H1 (cell line): ENCODE measurements at regions not wholly inside any gene's neighbourhood (a gene's known extent, or its start where the extent isn't known, plus 50 kb on each side); places are given as distances from the start of the nearest gene placed in this dataset.
A peak's percentile ranks its signal among the peaks of the same experiment; 100 is the strongest.

Experiments
- CTCF ChIA-PET: fragments of 300-600 bp; sonication (Branson Sonifier 250); formaldehyde crosslinking; loops from one replicate; lab custom pipeline; 2021; ENCODE audit not compliant: partially characterized antibody; lab: Charles Lee
- POLR2A ChIA-PET: fragments of 300-600 bp; sonication (Branson Sonifier 250); formaldehyde crosslinking; loops from one replicate; lab custom pipeline; 2021; ENCODE audit warnings: inconsistent platforms; ENCODE audit not compliant: partially characterized antibody; lab: Charles Lee
- DNase-seq, 2 experiments: peaks; one replicate each; pipeline versions ENCODE4 v3.0.0 to v3.0.0-alpha.2; 2010 to 2022; ENCODE audit warnings: low spot score in 2 of 2, low read depth in 1 of 2, mixed read lengths in 1 of 2
- FAIRE-seq: peaks from 2 replicates; lab custom pipeline; 2011; peaks lifted over from hg19 to GRCh38; lab: Jason Lieb, UNC
- H2AFZ ChIP-seq: 2 replicates; pipeline ENCODE4 v1.8.1; 2012; ENCODE audit warnings: low read length, inconsistent platforms
- H2AK5ac ChIP-seq: 2 replicates; pipeline ENCODE4 v1.6.1; 2013; ENCODE audit warnings: low read depth, low read length
- H2BK120ac ChIP-seq: replicated peaks from 2 replicates; pipeline ENCODE3; 2013; ENCODE audit warnings: low read depth, low read length, inconsistent platforms
- H2BK12ac ChIP-seq: 2 replicates; pipeline ENCODE4 v1.6.1; 2013; ENCODE audit warnings: low read depth, low read length
- H2BK15ac ChIP-seq: 2 replicates; pipeline ENCODE4 v1.6.1; 2013; ENCODE audit warnings: low read length
- H2BK20ac ChIP-seq: 2 replicates; pipeline ENCODE4 v1.6.1; 2013; ENCODE audit warnings: low read length
- H2BK5ac ChIP-seq: 2 replicates; pipeline ENCODE4 v1.6.1; 2013; ENCODE audit warnings: low read depth, low read length
- H3K14ac ChIP-seq: 2 replicates; pipeline ENCODE4 v1.6.1; 2013; ENCODE audit warnings: inconsistent platforms; ENCODE audit not compliant: insufficient read length
- H3K18ac ChIP-seq: 2 replicates; pipeline ENCODE4 v1.6.1; 2013; ENCODE audit warnings: low read length; ENCODE audit errors: extremely low read depth
- H3K23ac ChIP-seq: 2 replicates; pipeline ENCODE4 v1.6.1; 2013; ENCODE audit warnings: inconsistent platforms; ENCODE audit not compliant: insufficient read length
- H3K23me2 ChIP-seq: 2 replicates; pipeline ENCODE4 v1.6.1; 2013; ENCODE audit warnings: low read depth, low read length
- H3K27ac ChIP-seq: 2 replicates; pipeline ENCODE4 v1.6.1; 2011; ENCODE audit warnings: low read depth, low read length, inconsistent platforms
- H3K27me3 ChIP-seq, 4 experiments: replicated peaks in 1 of 4; 1 replicate in 1 of 4; 2 replicates in 3 of 4; pipeline versions ENCODE4 v1.6.1 to v1.8.1; 2011 to 2013; ENCODE audit warnings: low read length in 3 of 4, mild to moderate bottlenecking in 3 of 4, inconsistent platforms in 2 of 4, mixed read lengths in 2 of 4, moderate library complexity in 1 of 4; ENCODE audit not compliant: control insufficient read depth in 3 of 4, insufficient read depth in 3 of 4; ENCODE audit errors: extremely low read depth in 1 of 4
- H3K36me3 ChIP-seq, 4 experiments: 2 replicates each; pipeline versions ENCODE4 v1.6.1 to v1.8.1; 2011 to 2013; ENCODE audit warnings: mild to moderate bottlenecking in 4 of 4, low read length in 3 of 4, moderate library complexity in 2 of 4, control low read depth in 1 of 4, inconsistent platforms in 1 of 4; ENCODE audit not compliant: insufficient read depth in 4 of 4, control insufficient read depth in 2 of 4
- H3K4ac ChIP-seq: replicated peaks from 2 replicates; pipeline ENCODE3; 2013; ENCODE audit warnings: low read length, low read depth, mixed read lengths, inconsistent platforms; ENCODE audit not compliant: insufficient read length
- H3K4me1 ChIP-seq, 4 experiments: replicated peaks in 1 of 4; 1 replicate in 1 of 4; 2 replicates in 3 of 4; pipeline versions ENCODE4 v1.6.1 to v1.8.1; 2011 to 2013; ENCODE audit warnings: low read length in 3 of 4, inconsistent platforms in 2 of 4, mixed read lengths in 1 of 4; ENCODE audit not compliant: insufficient read depth in 4 of 4, control insufficient read depth in 3 of 4
- H3K4me2 ChIP-seq, 2 experiments: 2 replicates each; pipeline versions ENCODE4 v1.6.1 to v1.8.1; 2011 to 2013; ENCODE audit warnings: low read depth in 2 of 2, low read length in 2 of 2, control low read depth in 1 of 2, inconsistent platforms in 1 of 2, mild to moderate bottlenecking in 1 of 2; ENCODE audit not compliant: insufficient read depth in 1 of 2
- H3K4me3 ChIP-seq, 4 experiments: fragments of 200-600, 300-600 bp in 1 of 4; sonication (generic), shearing (Covaris generic), sonication (Bioruptor Twin) in 1 of 4; 2 replicates each; pipeline versions ENCODE4 v1.5.1 to v1.8.1; 2011 to 2016; ENCODE audit warnings: low read length in 4 of 4, low read depth in 3 of 4, control low read depth in 2 of 4, inconsistent platforms in 2 of 4, mild to moderate bottlenecking in 2 of 4, mixed read lengths in 1 of 4, moderate library complexity in 1 of 4; ENCODE audit not compliant: insufficient read depth in 2 of 4; ENCODE audit errors: extremely low read depth in 1 of 4
- H3K56ac ChIP-seq: replicated peaks from 2 replicates; pipeline ENCODE3; 2013; ENCODE audit warnings: low read depth, mild to moderate bottlenecking, mixed read lengths, low read length, inconsistent platforms; ENCODE audit not compliant: insufficient read length
- H3K79me1 ChIP-seq: 2 replicates; pipeline ENCODE4 v1.6.1; 2013; ENCODE audit warnings: low read depth, low read length, control low read depth
- H3K79me2 ChIP-seq, 2 experiments: 2 replicates each; pipeline versions ENCODE4 v1.6.1 to v1.8.1; 2012 to 2013; ENCODE audit warnings: low read length in 2 of 2, mild to moderate bottlenecking in 2 of 2, inconsistent platforms in 1 of 2; ENCODE audit not compliant: insufficient read depth in 2 of 2, control insufficient read depth in 1 of 2
- H3K9ac ChIP-seq, 4 experiments: replicated peaks in 1 of 4; 1 replicate in 1 of 4; 2 replicates in 3 of 4; pipeline versions ENCODE4 v1.6.1 to v1.8.1; 2011 to 2013; ENCODE audit warnings: low read depth in 3 of 4, low read length in 3 of 4, control low read depth in 2 of 4, mild to moderate bottlenecking in 2 of 4, moderate library complexity in 2 of 4, inconsistent platforms in 1 of 4; ENCODE audit errors: extremely low read depth in 1 of 4
- H3K9me3 ChIP-seq, 2 experiments: 2 replicates each; pipeline versions ENCODE4 v1.6.1 to v1.8.1; 2012 to 2013; ENCODE audit warnings: mild to moderate bottlenecking in 2 of 2, moderate library complexity in 2 of 2, control low read depth in 1 of 2, inconsistent platforms in 1 of 2, low read depth in 1 of 2, low read length in 1 of 2, mixed read lengths in 1 of 2; ENCODE audit not compliant: insufficient read depth in 2 of 2
- H4K20me1 ChIP-seq, 2 experiments: replicated peaks in 1 of 2; 2 replicates each; pipeline versions ENCODE3 to v1.8.1; 2011 to 2013; ENCODE audit warnings: inconsistent platforms in 2 of 2, low read length in 2 of 2, mild to moderate bottlenecking in 1 of 2; ENCODE audit not compliant: insufficient read depth in 2 of 2, control insufficient read depth in 1 of 2
- H4K5ac ChIP-seq: 2 replicates; pipeline ENCODE4 v1.6.1; 2013; ENCODE audit warnings: low read length, low read depth, mixed read lengths, inconsistent platforms; ENCODE audit not compliant: insufficient read length
- H4K8ac ChIP-seq: 2 replicates; pipeline ENCODE4 v1.8.0; 2013; ENCODE audit warnings: mild to moderate bottlenecking, moderate library complexity, low read length, inconsistent platforms; ENCODE audit not compliant: insufficient read depth; ENCODE audit errors: extremely low read depth
- H4K91ac ChIP-seq: replicated peaks from 2 replicates; pipeline ENCODE3; 2013; ENCODE audit warnings: low read length, mixed read lengths, inconsistent platforms; ENCODE audit not compliant: insufficient read length
- CHD1 ChIP-seq: IDR thresholded peaks from 2 replicates; pipeline ENCODE4 v1.6.1; 2012; ENCODE audit warnings: low read depth, low read length, improper control_type of control experiment
- USF2 ChIP-seq: IDR thresholded peaks from 2 replicates; pipeline ENCODE4 v1.6.1; 2011; ENCODE audit warnings: low read length, improper control_type of control experiment
- WGBS, 2 experiments: shearing (Covaris generic) in 1 of 2; methylation state at CpG; one replicate each; pipeline versions ENCODE4 v1.1.6 to v1.1.7; 2013 to 2015; ENCODE audit warnings: low lambda C conversion rate in 2 of 2, mixed read lengths in 2 of 2, inconsistent platforms in 1 of 2, low coverage in 1 of 2, missing lambda C conversion rate in 1 of 2; ENCODE audit not compliant: insufficient replicate concordance in 2 of 2, insufficient coverage in 1 of 2, insufficient read length in 1 of 2; ENCODE audit errors: extremely low coverage in 1 of 2, missing lambda C conversion rate in 1 of 2; 5-methylcytosine and 5-hydroxymethylcytosine counted together

DNA sequence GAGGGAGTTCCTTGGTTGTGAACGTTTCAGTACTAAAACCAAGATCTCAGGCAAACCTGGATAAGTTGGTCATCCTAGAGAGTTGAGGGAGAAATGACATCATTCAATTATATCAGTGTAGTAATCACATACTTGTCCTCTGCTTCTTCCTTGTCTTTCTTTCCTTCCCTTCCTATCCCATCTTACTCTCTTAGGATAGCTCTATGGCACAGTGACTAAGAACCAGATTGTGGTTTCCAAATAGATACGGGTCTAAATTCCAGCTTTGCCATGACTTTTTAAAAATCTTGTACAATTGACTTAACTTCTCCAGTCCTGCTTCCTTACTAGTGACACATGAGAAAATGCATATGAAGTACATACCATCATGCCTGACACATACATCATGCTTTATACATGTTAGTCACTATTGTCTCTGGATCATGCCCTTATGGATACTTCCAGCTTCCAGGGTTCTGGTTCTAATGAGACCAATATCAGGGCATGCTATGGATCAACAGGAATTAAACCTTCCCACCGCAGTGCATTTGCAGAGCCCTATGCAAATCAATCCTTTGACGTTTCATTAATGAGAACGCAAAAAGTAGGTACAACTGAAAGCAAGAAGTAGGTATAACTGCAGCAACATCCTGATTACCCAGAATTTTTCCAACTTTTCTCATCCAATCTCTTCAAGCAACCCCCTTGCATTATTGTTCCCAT, 168.0 kb upstream of the KLF7 start:
- Histone ChIP-seq H2BK20ac (peak overlapping the region; percentile 17; the same call in 1 of the 2 replicates), H3K27ac (peak overlapping the region; percentile 77), H2BK120ac (peak overlapping the region; percentile 47), H3K79me2 (no peaks in the 10 kb centered on the region), H2AK5ac (0 out of 2 replicates have a peak overlapping the region, but pooled peaks have one; percentile 24), H3K27me3 (no peaks in the 10 kb centered on the region), H3K36me3 (no peaks in the 10 kb centered on the region), H3K23ac (no peak overlapping the region), H3K4me3 (peak overlapping the region in 1 of 4 experiments; percentile 49; a peak in 2 of 8 replicates), H4K20me1 (no peaks in the 10 kb centered on the region), H2BK5ac (peak overlapping the region; percentile 91), H3K14ac (no peak overlapping the region), H4K5ac (peak overlapping the region; percentile 18), H4K8ac (no peak overlapping the region), H3K9ac (peak overlapping the region in 1 of 4 experiments; percentile 39; a peak in 2 of 7 replicates), H3K18ac (0 out of 2 replicates have a peak overlapping the region, but pooled peaks have one; percentile 9), H2BK12ac (peak overlapping the region; percentile 0), H3K79me1 (no peaks in the 10 kb centered on the region), H2BK15ac (no peak overlapping the region), H3K4me1 (peaks cover 4 to 20% (median 17%) of the 10 kb centered on the region in 4 experiments; a peak in 6 of 7 replicates), H3K4ac (no peak overlapping the region), H3K4me2 (peak overlapping the region; percentile 58 to 63), H2AFZ (0 out of 2 replicates have a peak overlapping the region, but pooled peaks have one; percentile 15), H3K9me3 (no peaks in the 10 kb centered on the region), H3K56ac (peak overlapping the region; percentile 21), H4K91ac (peak overlapping the region; percentile 4), H3K23me2 (no peaks in the 10 kb centered on the region)
- ChIA-PET POLR2A (interaction anchor here (0.8 to 2.4 kb wide), 4 partner anchors 23 to 167 kb away, joined by 3 to 11 read pairs (median 3); partner anchors contain the start of gene KLF7), CTCF (interaction anchor here (0.8 to 1.6 kb wide), 7 partner anchors 10 to 259 kb away, joined by 3 to 4 read pairs (median 3); no protein-coding TSS in a partner anchor)
- WGBS, 2 experiments = 67% methylated on average over 5 of the region's 5 CpGs; no CpG with 5 or more reads in 1 of the 2 experiments
- DNase-seq (no peak), FAIRE-seq (no peak)
- no peak for TF ChIP-seq USF2
- no peak for TF ChIP-seq CHD1
